ENCODE measurements at regions not wholly inside any gene's neighbourhood (a gene's known extent, or its start where the extent isn't known, plus 50 kb on each side); places are given as distances from the start of the nearest gene placed in this dataset.

DNA sequence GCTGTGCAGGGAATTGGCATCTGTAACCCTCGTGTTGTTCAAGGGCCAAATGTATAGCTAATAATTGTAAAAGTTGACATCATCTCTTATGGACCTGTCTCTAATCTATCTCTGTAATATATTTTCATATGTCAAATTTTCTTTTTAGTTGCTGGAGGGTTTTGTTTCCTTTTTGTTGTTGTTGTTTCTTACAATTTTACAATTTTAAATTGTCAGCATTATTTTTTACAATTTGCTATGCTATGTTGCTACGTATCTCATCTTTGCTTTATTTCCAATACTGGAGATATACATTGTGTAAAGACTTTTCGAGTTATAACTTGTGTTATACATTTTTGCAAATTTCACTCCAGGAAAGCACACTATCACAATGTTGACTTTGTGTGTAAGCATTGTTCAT, 290.2 kb upstream of the SP4 start:
- no peak for TF ChIP-seq YY1 (IDR thresholded peaks at IDR 0.05; ENCODE audit: insufficient read depth, insufficient read length)
- no peak for TF ChIP-seq SUZ12 (IDR thresholded peaks at IDR 0.05; ENCODE audit: extremely low read depth, insufficient read depth, insufficient read length)
